Esophagus squamous epithelium (tissue), 5 donors: ENCODE measurements at regions not wholly inside any gene's neighbourhood (a gene's known extent, or its start where the extent isn't known, plus 50 kb on each side); places are given as distances from the start of the nearest gene placed in this dataset.

Experiments
- DNase-seq: peaks from one replicate; lab custom pipeline; 2025; lab: John Stamatoyannopoulos, UW
- H3K27ac ChIP-seq, 4 donors: fragments of 200-600 bp; sonication (generic); one replicate each; pipeline ENCODE4 v1.5.1; 2016 to 2019; ENCODE audit warnings: mild to moderate bottlenecking in 1 of 4
- H3K27me3 ChIP-seq, 4 donors: fragments of 200-600 bp; sonication (generic); 1 replicate in 3 of 4; 2 replicates in 1 of 4; pipeline versions ENCODE4 v1.5.1 to v1.6.0; 2017 to 2021; ENCODE audit warnings: antibody characterized with exemption in 1 of 4
- H3K36me3 ChIP-seq, 3 donors: fragments of 200-600 bp; sonication (generic); one replicate each; pipeline ENCODE4 v1.5.1; 2016 to 2019
- H3K4me1 ChIP-seq, 3 donors: fragments of 200-600 bp; sonication (generic); one replicate each; pipeline ENCODE4 v1.5.1; 2017 to 2019
- H3K4me3 ChIP-seq, 4 donors: fragments of 200-600 bp; sonication (generic); 1 replicate in 3 of 4; 2 replicates in 1 of 4; pipeline ENCODE4 v1.5.1; 2016 to 2019; ENCODE audit warnings: mild to moderate bottlenecking in 2 of 4, moderate library complexity in 1 of 4
- H3K9me3 ChIP-seq, 3 donors: fragments of 200-600 bp; sonication (generic); one replicate each; pipeline ENCODE4 v1.5.1; 2016 to 2019
- CTCF ChIP-seq, 6 experiments: fragments of 450-650 bp in 4 of 6; fragments of 200-600 bp in 2 of 6; sonication (generic) in 2 of 6; IDR thresholded peaks; one replicate each; pipeline ENCODE4 v1.5.1; 2016 to 2019; ENCODE audit warnings: antibody characterized with exemption in 6 of 6, mild to moderate bottlenecking in 4 of 6, moderate library complexity in 4 of 6
- POLR2A ChIP-seq, 4 donors: fragments of 450-650 bp; IDR thresholded peaks; one replicate each; pipeline ENCODE4 v1.6.1; 2017; ENCODE audit warnings: antibody characterized with exemption in 4 of 4, mild to moderate bottlenecking in 4 of 4, moderate library complexity in 3 of 4
- WGBS, 2 donors: methylation state at CpG; one replicate each; pipeline ENCODE4 v1.1.5; 2018; 5-methylcytosine and 5-hydroxymethylcytosine counted together
- intact Hi-C: fragments of 100-400 bp; cut with DNase I; formaldehyde crosslinking; loops from one replicate; pipeline ENCODE4 v1.15.0; 2022
- donor health status: DM: yes; HTN: yes; CAD: no.

DNA sequence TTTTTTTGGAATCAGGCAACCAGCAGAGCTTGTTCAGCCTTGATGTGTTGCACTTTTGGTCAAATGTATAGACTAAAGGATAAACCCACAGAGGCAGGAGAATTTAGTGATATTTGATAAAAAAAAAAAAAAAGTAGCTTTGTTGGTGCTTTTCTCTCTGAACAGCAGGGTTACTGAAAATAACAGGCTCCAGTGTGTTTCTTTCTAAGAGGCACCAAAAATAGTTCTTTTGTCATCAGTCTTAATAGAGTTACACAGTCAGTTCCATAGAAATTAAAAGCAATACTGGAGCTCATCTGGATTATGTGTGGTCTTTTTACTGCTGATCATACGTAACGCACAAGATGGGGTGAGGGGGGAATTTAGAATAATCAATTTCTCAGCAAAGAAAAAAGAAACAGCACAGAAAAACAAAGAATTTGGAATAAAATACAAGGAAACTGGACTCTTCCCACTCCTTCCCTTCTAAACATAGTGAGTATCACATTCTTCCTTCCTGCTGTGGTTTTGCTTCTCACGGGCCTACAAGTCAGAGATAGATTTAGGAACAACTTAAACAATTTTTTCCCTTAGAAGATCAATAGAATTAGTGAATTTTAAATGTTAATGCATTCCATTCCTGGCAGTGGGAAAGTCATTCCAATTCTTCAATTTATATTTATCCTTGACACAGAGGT is 178.8 kb upstream of the AKR1E2 start:
- Histone ChIP-seq H3K27me3 (no peaks in the 10 kb centered on the region), H3K4me3 (no peak overlapping the region), H3K27ac (no peak overlapping the region), H3K9me3 (no peaks in the 10 kb centered on the region), H3K4me1 (peaks cover 0 to 21% (median 6%) of the 10 kb centered on the region in 3 donors), H3K36me3 (no peaks in the 10 kb centered on the region)
- TF ChIP-seq POLR2A (IDR thresholded peaks at IDR 0.05) (no peak), CTCF (IDR thresholded peaks at IDR 0.05) (no peak)
- intact Hi-C loops, result loop anchor here (10.0 kb wide), 1 partner anchor 1402 kb away; no protein-coding TSS in a partner anchor
- WGBS, 2 donors, result 74% methylated on average over 3 of the region's 3 CpGs
- no peak for DNase-seq

- Histone ChIP-seq H3K36me3 (no peaks in the 10 kb centered on the region), H3K4me1 (peaks cover 0 to 14% (median 6%) of the 10 kb centered on the region in 3 donors), H3K27ac (no peak overlapping the region), H3K9me3 (no peaks in the 10 kb centered on the region), H3K27me3 (no peaks in the 10 kb centered on the region), H3K4me3 (no peak overlapping the region)
- no peak for DNase-seq
- 50 to 85% methylated on average over 3 of the region's 3 CpGs for WGBS, 2 donors
- intact Hi-C loops, result loop anchor here (10.0 kb wide), 1 partner anchor 1402 kb away; no protein-coding TSS in a partner anchor
- no peak for TF ChIP-seq POLR2A (IDR thresholded peaks at IDR 0.05)
- no peak for TF ChIP-seq CTCF (IDR thresholded peaks at IDR 0.05)
These were observed 179.5 kb upstream of the AKR1E2 start for GRCh38 chr10:4646547-4646946.

- H3K4me1 ChIP-seq, result peaks cover 0 to 7% (median 6%) of the 10 kb centered on the region in 3 donors
- WGBS, 2 donors, result 15 to 75% methylated on average over 2 of the region's 2 CpGs
- H3K9me3 ChIP-seq, result no peaks in the 10 kb centered on the region
- H3K27me3 ChIP-seq, result no peaks in the 10 kb centered on the region
- no peak for TF ChIP-seq CTCF (IDR thresholded peaks at IDR 0.05)
- TF ChIP-seq POLR2A (IDR thresholded peaks at IDR 0.05), result no peak
- H3K36me3 ChIP-seq, result no peaks in the 10 kb centered on the region
- intact Hi-C loops, result loop anchor here (10.0 kb wide), 1 partner anchor 1401 kb away; no protein-coding TSS in a partner anchor
- no peak for DNase-seq
- no peak overlapping the region for H3K27ac ChIP-seq
- no peak overlapping the region for H3K4me3 ChIP-seq
These were observed 180.2 kb upstream of the AKR1E2 start for GRCh38 chr10:4645836-4646235.

- DNase-seq, result no peak
- Histone ChIP-seq H3K27me3 (no peaks in the 10 kb centered on the region), H3K4me3 (no peak overlapping the region), H3K36me3 (no peaks in the 10 kb centered on the region), H3K4me1 (peaks cover 0 to 9% (median 0%) of the 10 kb centered on the region in 3 donors), H3K9me3 (no peaks in the 10 kb centered on the region), H3K27ac (no peak overlapping the region)
- WGBS, 2 donors, result 82 to 92% methylated on average over 1 of the region's 1 CpG
- intact Hi-C loops, result loop anchor here (10.0 kb wide), 1 partner anchor 1399 kb away; no protein-coding TSS in a partner anchor
- no peak for TF ChIP-seq CTCF (IDR thresholded peaks at IDR 0.05)
- no peak for TF ChIP-seq POLR2A (IDR thresholded peaks at IDR 0.05)
These were observed 182.5 kb upstream of the AKR1E2 start for GRCh38 chr10:4643471-4643870.

- Histone ChIP-seq H3K4me1 (peaks cover 0 to 9% (median 0%) of the 10 kb centered on the region in 3 donors), H3K27me3 (no peaks in the 10 kb centered on the region), H3K27ac (peak overlapping the region; percentile 30 to 81 (median 72)), H3K4me3 (peak overlapping the region in 1 of 4 donors; percentile 1), H3K9me3 (no peaks in the 10 kb centered on the region), H3K36me3 (no peaks in the 10 kb centered on the region)
- TF ChIP-seq POLR2A (IDR thresholded peaks at IDR 0.05) (no peak), CTCF (IDR thresholded peaks at IDR 0.05) (no peak)
- WGBS, 2 donors, result 25 to 30% methylated on average over 1 to 2 of the region's 2 CpGs
- intact Hi-C loops, result loop anchor here (10.0 kb wide), 1 partner anchor 1395 kb away; no protein-coding TSS in a partner anchor
- DNase-seq, result no peak
These were observed 186.0 kb upstream of the AKR1E2 start for GRCh38 chr10:4639960-4640359.
